Left cardiac atrium (tissue), 4 donors: ENCODE measurements at regions not wholly inside any gene's neighbourhood (a gene's known extent, or its start where the extent isn't known, plus 50 kb on each side); places are given as distances from the start of the nearest gene placed in this dataset.
A peak's percentile ranks its signal among the peaks of the same experiment; 100 is the strongest.

ENCODE experiments used
- ATAC-seq, 2 donors: fragments of 200-7000 bp; cut with Tn5 transposase; one replicate each; pipeline ENCODE4 v1.9.1; 2020; ENCODE audit warnings: mild to moderate bottlenecking in 2 of 2, moderate library complexity in 2 of 2
- DNase-seq: peaks from one replicate; pipeline ENCODE4 v3.0.0-alpha.2; 2020
- intact Hi-C, 2 donors: fragments of 100-400 bp; cut with DNase I; formaldehyde crosslinking; loops; one replicate each; pipeline versions ENCODE4 v1.14.1 to v1.15.1; 2022 to 2023
- donor health status: DM: no; HTN: yes; CAD: no.
- donor health status: DM: no; HTN: yes; CAD: no; lungs with severe emphysema.
- donor health status: DM: yes; HTN: yes; CAD: no.
- donor health status: Dilated cardiomyopathy.

DNA sequence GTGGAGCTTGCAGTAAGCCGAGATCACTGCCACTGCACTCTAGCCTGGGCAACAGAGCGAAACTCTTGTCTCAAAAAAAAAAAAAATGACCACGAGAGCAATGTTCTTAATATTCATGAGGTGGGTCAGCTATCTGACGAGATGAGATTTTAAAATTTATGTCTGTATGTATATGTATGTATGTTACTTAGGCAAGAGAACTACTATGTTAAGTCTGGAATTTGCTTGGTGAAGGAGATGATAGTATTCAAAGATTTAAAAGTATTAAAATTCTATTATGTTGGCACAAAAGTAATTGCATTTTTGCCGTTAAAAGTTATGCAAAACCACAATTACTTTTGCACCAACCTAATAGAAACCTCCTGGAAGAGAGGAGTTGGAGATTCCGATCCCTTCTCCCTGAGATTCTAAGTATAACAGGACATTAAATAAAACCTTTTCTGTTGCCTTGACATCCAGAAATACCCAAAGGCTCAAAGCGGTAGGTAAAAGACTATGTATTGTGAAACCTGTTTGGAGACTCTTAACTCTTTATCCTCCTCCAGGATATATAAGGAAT lies 114.3 kb upstream of the TNS3 start:
- ATAC-seq = no peak
- intact Hi-C loops = no loop called here
- no peak for DNase-seq

DNA sequence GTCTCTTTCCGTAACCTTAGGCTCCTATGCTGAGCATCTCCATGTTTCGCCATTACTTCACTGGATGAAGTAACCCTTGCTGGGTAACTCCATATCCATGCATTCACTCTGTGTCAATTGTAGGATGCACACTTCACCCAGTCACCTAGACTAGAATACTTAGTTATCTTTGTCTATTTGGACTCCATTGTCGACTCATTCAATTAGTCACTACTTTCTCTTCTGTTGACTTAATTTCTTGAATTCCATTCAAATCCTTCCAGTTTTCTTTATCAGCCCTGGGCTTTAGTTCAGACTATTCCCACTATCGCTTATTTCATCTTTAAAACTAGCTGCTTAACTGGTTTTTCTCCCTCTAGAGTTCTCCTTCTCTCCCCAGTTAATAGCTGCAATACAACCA lies 111.3 kb upstream of the TNS3 start:
- intact Hi-C loops = no loop called here
- DNase-seq (no peak), ATAC-seq (no peak)

DNA sequence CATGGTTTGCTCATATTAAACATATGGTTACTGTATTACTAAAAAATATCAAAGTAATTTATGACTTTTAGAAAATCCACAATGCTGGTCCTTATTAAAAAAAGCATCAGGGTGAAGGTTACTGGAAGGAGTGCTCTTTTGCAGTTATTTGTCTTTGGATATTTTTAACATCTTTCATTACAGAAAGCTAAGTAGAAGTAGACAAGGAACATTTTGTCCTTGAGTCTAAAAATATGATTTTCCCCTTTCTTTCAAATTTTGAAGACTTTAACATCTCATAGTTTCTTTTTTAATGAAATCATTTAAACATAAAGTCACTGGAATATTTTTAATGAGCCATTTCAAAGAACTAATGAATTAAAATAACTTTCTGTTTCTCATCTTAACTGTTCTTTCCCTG lies 110.1 kb upstream of the TNS3 start:
- DNase-seq (no peak), ATAC-seq (no peak)
- intact Hi-C loops = no loop called here

DNA sequence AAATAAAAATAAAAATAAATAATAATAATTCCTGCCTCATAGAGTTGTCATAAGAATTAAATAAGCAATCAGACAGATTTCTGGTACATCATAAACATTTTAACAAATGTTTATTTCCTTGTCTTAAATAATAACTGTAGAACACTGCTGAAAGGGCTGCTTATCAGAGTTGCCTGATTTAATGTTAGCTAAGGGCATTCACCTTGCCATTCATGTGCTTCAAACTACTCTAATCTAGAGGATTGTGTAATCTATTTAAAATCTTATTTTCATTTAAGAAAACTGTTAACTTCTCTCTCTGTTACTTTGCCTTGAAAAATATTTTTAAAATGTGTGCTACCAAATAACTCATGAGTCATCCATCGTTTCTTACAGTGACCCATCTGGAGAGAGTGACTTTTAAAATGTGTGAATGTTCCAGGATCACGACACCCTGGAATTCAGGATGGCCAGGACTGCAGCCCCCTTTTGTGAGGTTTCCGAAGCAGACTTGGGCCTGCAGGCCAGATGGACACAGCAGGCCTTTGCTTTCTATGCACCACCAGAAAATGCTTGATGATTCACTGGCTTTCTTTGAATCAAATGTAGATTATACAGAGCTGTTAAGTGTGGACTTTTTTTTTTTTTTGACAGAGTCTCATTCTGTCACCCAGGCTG lies 109.1 kb upstream of the TNS3 start:
- intact Hi-C loops = no loop called here
- ATAC-seq (peak in 1 of 2 donors; percentile 72), DNase-seq (no peak)

DNA sequence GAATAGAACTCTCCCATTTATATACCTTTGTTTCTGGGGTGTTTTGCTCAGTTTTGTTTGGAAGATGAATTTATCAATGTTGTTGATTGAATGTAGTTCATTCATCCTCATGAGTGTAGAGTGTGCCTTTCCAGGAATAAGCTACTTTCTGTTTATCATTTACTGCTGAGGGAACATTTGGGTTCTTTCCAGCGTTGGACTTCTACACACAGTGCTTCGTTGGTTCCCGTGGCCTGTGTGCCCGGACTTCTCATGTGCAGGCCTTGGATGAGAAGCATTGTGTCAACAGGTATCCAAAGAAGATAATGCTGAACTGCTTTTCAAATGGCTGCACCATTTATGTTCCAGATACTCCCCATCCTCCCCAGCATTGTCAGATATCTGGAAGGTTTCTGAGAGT lies 107.6 kb upstream of the TNS3 start:
- ATAC-seq = no peak
- DNase-seq = no peak
- intact Hi-C loops = loop anchor here in 1 of 2 donors (10.0 kb wide), 1 partner anchor 255 kb away; no protein-coding TSS in a partner anchor

DNA sequence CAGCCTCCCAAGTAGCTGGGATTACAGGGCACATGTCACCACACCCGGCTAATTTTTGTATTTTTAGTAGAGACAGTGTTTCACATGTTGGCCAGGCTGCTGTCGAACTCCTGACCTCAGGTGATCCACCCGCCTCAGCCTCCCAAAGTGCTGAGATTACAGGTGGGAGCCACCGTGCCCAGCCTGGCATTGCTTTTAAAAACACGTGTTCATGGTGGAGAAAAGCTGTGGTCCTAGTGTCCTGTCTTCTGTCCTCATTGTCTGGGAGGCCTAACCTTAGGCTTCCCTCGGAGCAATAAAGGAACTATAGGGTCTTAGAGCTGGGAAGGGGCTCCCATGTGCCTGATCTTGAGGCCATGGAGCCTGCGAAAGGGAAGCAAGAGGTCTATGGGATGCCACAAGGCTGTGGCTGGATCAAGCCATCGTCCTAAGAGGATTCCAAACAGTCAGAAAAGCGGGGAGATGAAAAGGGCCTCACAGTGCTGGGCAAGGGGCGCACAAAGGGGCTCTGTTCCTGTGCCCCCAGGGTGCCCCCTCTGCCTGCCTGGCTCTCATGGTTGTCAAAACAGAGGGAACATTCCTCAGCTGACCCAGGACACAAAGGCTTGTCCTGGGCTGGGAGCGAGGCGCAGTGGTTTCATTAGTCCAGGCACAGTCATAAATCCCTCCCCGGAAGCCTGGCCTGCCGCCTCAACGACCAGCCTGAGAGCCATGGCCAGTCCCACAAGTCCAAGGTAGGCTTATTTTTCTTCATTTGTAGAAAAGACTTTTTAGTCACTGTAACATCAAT lies 106.6 kb upstream of the TNS3 start:
- DNase-seq (no peak), ATAC-seq (peak in 1 of 2 donors; percentile 24)
- intact Hi-C loops = loop anchor here in 1 of 2 donors (10.0 kb wide), 1 partner anchor 254 kb away; no protein-coding TSS in a partner anchor

DNA sequence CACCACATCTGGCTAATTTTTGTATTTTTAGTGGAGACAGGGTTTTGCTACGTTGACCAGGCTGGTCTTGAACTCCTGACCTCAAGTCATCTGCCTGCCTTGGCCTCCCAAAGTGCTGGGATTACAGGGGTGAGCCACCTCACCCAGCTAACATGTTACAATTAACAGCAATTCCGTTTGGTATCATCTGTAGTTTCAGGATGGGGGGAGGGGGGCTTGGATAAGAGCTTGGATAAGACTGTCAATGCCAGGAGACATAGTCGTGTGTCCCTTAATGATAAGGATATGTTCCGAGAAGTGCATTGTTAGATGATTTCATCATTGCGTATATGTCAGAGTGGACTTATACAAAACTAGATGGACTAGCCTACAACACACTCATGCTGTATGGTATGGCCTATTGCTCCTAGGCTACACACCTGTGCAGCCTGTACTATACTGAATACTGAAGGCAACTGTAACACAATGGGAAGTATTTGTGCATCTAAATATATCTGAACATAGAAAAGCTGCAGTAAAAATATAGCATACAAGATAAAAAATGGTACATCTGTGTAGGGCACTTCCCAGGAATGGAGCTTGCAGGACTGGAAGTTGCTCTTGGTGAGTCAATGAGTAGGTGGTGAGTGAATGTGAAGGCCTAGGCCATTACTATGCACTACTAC lies 103.9 kb upstream of the TNS3 start:
- intact Hi-C loops = loop anchor here in 1 of 2 donors (10.0 kb wide), 1 partner anchor 251 kb away; no protein-coding TSS in a partner anchor
- ATAC-seq = no peak
- DNase-seq = no peak

DNA sequence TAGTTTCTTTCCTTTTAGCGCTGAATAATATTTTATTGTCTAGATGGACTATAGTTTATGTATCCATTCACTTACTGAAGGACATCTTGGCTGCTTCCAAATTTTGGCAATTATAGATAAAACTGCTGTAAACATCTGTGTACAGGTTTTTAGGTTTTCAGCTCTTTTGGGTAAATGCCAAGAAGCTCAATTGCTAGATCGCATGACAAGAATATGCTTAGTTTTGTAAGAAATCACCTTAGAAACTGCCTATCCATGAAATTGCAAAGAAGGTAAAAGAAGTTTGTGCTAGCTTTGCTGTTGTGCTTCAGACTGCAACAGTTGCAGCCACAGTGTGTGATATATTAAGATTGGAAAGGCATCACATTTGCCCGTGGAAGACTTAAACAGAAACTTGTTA lies 103.2 kb upstream of the TNS3 start:
- DNase-seq (no peak), ATAC-seq (no peak)
- intact Hi-C loops = loop anchor here in 1 of 2 donors (10.0 kb wide), 1 partner anchor 250 kb away; no protein-coding TSS in a partner anchor

DNA sequence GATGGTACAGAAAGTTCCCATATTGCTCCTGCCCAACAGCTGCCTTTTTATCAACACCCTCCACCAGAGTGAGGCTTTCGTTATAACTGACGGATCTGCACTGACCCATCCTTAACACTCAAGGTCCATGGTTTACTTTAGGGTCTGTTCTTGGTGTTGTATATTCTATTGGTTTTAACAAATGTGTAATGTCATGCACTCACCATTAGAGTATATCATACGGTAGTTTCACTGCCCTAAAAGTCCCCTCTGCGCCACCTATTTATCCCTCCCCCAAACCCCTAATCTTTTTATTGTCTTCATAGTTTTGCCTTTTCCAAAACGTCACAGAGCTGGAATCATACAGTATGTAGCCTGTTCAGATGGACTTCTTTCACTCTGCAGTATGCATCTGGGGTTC lies 102.8 kb upstream of the TNS3 start:
- ATAC-seq (no peak), DNase-seq (no peak)
- intact Hi-C loops = loop anchor here in 1 of 2 donors (10.0 kb wide), 1 partner anchor 250 kb away; no protein-coding TSS in a partner anchor

DNA sequence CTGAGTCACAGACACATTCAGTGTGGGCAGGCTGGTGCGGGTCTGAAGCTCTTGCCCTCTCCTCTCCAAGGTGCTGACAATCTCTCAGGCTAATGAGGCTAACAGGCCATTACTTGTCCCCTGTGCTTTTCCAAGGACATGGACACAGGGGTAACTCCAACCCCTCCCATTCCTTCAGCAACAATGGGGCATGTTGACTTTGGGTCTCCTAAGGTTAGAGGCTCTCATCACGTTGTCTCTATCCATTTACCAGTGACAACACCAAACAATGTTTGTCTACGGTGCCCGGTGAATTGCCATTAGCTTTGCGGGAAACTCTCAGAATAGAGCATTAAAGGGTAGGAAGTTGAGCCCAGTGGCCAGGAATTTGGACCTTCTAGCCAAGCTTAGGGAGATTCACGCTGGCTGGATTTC lies 101.6 kb upstream of the TNS3 start:
- DNase-seq (no peak), ATAC-seq (no peak)
- intact Hi-C loops = loop anchor here in 1 of 2 donors (10.0 kb wide), 1 partner anchor 249 kb away; no protein-coding TSS in a partner anchor

DNA sequence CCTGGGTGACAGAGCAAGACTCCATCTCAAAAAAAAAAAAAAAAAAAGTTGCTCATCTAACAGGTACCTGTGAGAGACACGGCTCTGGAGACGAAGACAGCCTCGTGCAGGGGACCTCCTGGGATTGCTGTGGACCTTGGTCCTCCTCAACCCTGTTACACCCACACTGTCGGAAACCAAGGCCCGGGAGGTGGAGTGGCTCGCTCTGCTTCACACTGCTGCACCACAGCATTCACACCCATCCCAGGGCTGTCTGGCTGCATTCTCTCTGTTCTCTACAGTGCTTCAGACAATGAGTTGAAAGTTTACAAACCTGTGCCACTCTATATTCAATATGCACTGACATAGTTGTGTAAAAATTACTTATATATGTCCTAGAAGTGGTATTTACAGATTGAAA lies 101.0 kb upstream of the TNS3 start:
- intact Hi-C loops = loop anchor here in 1 of 2 donors (10.0 kb wide), 1 partner anchor 248 kb away; no protein-coding TSS in a partner anchor
- no peak for DNase-seq
- no peak for ATAC-seq

DNA sequence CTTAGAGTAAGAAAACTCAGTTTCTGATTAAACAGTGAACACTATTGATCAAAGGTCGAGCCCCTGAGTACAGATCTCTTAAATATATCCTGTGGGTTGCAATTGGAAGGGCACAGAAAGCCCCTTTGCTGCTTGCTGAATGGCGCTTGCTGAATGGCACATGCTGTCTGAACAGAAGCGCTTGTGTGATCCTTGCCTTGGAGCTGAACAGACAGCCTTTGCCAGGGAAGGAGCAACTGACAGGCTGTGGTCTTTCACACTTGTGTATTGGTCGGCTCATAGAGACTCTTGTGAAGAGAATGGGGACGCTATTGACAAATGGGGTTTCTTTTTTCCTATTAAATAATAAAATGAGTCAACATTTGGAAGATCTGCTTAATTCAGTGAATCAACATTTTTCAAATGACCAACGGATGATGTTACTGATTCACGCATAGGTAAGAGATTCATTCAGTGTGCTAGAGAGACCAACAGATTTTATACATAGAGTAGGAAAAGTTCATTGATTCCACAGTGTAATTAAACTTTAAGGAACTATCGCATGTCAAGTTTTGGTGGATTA lies 99.4 kb upstream of the TNS3 start:
- intact Hi-C loops = loop anchor here in 1 of 2 donors (10.0 kb wide), 1 partner anchor 247 kb away; no protein-coding TSS in a partner anchor
- ATAC-seq (no peak), DNase-seq (no peak)

DNA sequence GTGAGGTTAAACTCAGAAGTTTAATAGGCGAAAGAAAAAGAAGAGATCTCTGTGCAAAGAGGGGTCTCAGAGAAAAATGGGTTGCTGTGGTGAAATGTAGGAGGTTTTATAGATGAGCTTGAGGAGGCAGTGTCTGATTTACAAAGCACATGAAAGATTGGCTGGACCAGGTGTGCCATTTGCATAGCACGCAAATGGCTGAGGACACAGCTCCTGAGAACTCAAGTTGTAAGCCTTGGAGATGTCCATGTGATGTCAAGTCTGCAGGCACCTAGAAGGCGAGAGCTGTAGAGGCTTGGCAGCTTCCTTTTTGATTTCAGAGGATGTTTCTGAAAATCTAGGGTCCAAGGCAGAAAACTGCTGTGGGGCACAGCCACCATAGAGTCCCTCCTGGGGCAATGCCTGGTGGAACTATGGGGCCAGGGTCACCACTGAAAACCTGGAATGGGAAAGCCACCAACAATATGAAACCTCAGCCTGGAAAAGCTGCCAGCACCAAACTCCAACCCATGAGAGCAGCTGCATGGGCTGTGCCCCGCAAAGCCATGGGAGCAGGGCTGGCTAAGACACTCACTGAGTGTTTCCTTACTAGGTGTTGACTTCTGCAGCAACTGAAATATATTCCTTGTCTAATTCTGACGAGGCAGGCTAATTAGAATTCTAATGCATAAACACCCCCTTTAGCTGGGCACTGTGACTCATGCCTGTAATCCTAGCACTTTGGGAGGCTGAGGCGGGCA lies 96.9 kb upstream of the TNS3 start:
- intact Hi-C loops = no loop called here
- ATAC-seq (no peak), DNase-seq (no peak)

DNA sequence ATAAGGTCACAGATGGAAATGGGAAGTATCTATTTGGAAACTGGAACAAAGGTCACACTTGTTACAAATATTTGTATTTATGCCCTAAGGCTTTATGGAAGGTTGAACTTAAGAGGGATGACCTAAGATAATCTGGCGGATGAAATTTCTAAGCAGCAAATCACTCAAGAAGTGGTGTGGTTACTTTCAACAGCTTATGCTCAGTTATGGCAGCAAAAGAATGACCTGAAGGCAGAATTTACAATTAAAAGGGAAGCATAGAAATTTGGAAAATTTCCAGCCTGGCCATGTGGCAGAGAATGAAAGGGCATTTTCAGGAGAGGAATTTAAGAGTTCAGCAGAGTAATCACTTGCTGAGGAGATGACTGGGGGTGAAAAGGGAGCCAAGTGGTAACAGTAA lies 95.8 kb upstream of the TNS3 start:
- intact Hi-C loops = no loop called here
- no peak for DNase-seq
- no peak for ATAC-seq

DNA sequence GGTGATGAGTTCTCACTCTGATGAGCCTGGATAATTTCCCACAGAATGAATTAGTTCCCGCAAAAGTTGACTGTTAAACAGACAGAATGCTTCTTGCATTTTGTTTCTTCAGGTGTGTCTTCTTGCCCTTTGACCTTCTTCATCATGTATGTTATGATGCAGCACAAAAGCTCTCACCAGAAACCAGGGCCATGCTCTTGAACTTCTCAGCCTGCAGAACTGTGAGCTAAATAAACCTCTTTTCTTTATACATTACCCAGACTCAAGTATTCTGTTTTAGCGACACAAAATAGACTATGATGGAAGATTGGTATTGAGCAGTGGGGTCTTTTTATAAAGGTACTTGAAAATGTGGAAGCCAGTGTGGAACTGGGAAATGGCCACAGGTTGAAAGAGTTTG lies 95.2 kb upstream of the TNS3 start:
- no peak for DNase-seq
- intact Hi-C loops = no loop called here
- no peak for ATAC-seq

DNA sequence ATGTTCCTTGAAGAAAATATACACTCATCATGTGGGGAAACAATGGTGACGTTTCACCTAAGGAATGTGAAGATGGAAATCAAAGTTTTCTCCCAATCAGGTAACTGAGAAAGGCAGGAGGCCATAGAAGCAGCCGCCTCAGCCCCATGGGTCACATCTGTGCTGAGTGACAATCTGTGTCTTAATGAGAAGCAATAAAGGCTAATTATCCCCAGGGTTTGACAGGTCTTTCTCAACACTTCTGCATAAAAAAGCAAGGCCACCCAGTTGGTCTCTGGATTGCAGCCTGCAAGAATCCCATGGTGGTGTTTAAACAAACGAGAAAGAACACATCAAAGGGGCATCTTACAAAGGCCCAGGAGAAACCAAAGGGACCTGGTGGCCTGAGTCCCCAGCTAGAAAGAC lies 91.1 kb upstream of the TNS3 start:
- no peak for ATAC-seq

DNA sequence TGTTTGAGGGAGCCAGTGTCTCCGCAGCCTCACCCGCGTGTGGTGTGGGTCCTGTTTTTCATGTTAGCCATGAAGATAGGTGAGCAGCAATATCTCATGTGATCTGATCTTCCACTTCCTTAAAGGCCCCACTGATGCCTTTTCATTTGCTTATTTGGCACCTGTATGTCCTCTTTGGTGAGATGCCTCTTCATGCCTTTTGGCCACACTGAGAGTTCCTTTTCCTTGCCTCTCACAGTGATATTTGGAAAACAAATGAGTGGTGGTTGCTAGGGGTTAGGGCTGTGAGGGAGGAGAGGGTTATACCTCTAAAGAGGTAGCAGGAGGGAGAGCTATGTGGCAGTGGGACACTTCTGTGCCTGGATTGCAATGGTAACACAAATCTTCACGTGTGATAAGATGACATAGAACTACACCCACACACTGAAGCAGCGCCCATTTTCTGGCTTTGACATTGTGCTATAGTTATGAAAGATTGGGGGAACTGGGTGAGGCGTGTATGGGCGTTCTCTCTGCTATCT lies 90.4 kb upstream of the TNS3 start:
- intact Hi-C loops = no loop called here
- no peak for ATAC-seq
- no peak for DNase-seq

More for the DNA sequence above, 91.1 kb upstream of the TNS3 start:
- no peak for DNase-seq
- intact Hi-C loops = no loop called here

DNA sequence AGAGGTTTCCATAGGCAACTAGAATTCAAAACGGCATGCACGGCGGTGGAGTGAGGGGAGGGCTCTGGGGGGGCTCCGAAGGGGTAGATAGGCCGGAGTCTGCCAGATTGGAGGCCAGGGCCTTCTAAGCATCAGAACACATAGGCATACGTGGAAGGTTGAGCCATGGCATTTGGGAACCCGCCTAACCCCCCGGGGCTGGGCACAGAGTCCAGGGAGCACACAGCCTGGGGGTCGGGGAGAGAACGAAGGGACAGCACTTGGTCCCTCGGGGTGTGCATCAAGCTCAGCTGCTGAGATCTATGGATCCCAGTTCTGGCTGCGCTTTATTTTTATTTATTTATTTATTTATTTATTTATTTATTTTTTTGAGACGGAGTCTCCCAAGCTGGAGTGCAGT lies 89.4 kb upstream of the TNS3 start:
- DNase-seq (no peak), ATAC-seq (no peak)
- intact Hi-C loops = no loop called here
